IPS DF 6.9 (cell line): ENCODE measurements at regions not wholly inside any gene's neighbourhood (a gene's known extent, or its start where the extent isn't known, plus 50 kb on each side); places are given as distances from the start of the nearest gene placed in this dataset.
A peak's percentile ranks its signal among the peaks of the same experiment; 100 is the strongest.
"Not testable (repeated sequence)": the region's sequence is repeated elsewhere in the genome, so short reads cannot be mapped to it uniquely, and the experiment has no call there.

Experiments used
- DNase-seq: peaks from one replicate; pipeline ENCODE4 v3.0.0-alpha.2; 2013; ENCODE audit warnings: low read depth, low spot score
- H3K27ac ChIP-seq: one replicate; pipeline ENCODE4 v1.5.1; 2013; ENCODE audit warnings: low read length, control low read depth
- H3K27me3 ChIP-seq: 2 replicates; pipeline ENCODE4 v1.6.1; 2013; ENCODE audit warnings: mild to moderate bottlenecking, low read length; ENCODE audit not compliant: control insufficient read depth, insufficient read depth
- H3K36me3 ChIP-seq: 2 replicates; pipeline ENCODE4 v1.6.1; 2013; ENCODE audit warnings: low read length; ENCODE audit not compliant: control insufficient read depth, insufficient read depth
- H3K4me1 ChIP-seq: 2 replicates; pipeline ENCODE4 v1.6.1; 2013; ENCODE audit warnings: low read length; ENCODE audit not compliant: control insufficient read depth, insufficient read depth
- H3K4me3 ChIP-seq: 2 replicates; pipeline ENCODE4 v1.5.1; 2013; ENCODE audit warnings: mild to moderate bottlenecking, low read length
- H3K9me3 ChIP-seq: 2 replicates; pipeline ENCODE4 v1.6.1; 2013; ENCODE audit warnings: low read length, inconsistent platforms; ENCODE audit not compliant: control insufficient read depth, insufficient read depth
- WGBS: extraction: QIAGEN DNeasy Blood & Tissue Kit; methylation state at CpG from one replicate; pipeline ENCODE4 v1.1.7; 2013; ENCODE audit warnings: mixed read lengths, missing lambda C conversion rate; ENCODE audit not compliant: insufficient read length, insufficient coverage; 5-methylcytosine and 5-hydroxymethylcytosine counted together

DNA sequence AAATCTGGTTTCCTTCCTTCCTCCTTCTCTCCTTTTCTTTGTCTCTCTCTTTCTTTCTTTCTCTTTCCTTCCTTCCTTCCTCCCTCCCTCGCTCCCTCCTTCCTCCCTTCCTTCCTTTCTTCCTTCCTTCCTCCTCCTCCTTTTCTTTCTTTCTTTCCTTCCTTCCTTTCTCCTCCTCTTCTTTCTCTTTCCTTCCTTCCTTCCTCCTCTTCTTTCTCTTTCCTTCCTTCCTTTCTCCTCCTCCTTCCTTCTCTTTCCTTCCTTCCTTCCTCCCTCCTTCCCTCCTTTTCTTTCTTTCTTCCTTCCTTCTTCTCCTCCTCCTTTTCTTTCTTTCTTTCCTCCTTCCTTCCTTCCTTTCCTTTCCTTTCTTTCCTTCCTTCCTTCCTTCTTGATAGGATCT lies 61.2 kb downstream of the VIP start:
- no peak for DNase-seq
- WGBS = no CpG with 5 or more reads among the region's 1 CpG
- H3K4me3 ChIP-seq = no peak overlapping the region
- H3K27me3 ChIP-seq = no peaks in the 10 kb centered on the region
- no peaks in the 10 kb centered on the region for H3K9me3 ChIP-seq
- no peaks in the 10 kb centered on the region for H3K4me1 ChIP-seq
- no peak overlapping the region for H3K27ac ChIP-seq
- no peaks in the 10 kb centered on the region for H3K36me3 ChIP-seq

DNA sequence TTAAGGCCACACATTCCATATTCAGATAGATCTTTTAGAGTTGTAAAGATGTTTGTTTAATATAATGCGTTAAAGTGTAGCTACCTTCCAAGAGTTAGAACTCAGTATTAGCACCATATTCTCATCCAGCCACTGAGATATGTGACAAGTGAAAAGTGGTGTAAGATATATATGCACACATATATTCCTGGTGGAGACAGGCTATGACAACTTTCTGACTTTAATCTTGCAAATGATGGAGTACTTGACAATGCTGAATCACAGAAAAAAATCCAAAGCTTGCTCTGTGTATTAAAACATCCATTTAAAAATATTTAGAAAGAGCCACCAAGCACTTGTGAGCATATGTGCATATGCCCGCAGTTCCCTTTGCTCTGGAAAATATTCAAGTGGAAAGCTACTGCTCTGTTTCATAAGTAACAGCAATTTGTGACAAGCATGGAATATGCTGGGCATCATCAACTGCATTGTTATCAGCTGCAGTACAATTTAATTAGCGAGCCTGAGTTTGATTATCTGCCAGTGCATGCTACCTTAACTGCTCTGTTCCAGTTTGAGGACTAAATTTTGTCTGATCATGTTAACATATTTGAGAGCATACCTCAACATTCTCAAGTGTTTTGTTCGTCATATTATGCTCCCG lies 64.8 kb downstream of the VIP start:
- DNase-seq = no peak
- Histone ChIP-seq H3K9me3 (no peaks in the 10 kb centered on the region), H3K4me1 (no peaks in the 10 kb centered on the region), H3K27me3 (no peaks in the 10 kb centered on the region), H3K36me3 (no peaks in the 10 kb centered on the region), H3K4me3 (no peak overlapping the region), H3K27ac (no peak overlapping the region)
- WGBS = no CpG with 5 or more reads among the region's 5 CpGs

GRCh38 chr6:152816055-152816454 lies 65.5 kb downstream of the VIP start:
- Histone ChIP-seq H3K4me1 (no peaks in the 10 kb centered on the region), H3K27ac (no peak overlapping the region), H3K27me3 (no peaks in the 10 kb centered on the region), H3K4me3 (no peak overlapping the region), H3K36me3 (no peaks in the 10 kb centered on the region), H3K9me3 (no peaks in the 10 kb centered on the region)
- no CpG with 5 or more reads among the region's 3 CpGs for WGBS
- DNase-seq = no peak

DNA sequence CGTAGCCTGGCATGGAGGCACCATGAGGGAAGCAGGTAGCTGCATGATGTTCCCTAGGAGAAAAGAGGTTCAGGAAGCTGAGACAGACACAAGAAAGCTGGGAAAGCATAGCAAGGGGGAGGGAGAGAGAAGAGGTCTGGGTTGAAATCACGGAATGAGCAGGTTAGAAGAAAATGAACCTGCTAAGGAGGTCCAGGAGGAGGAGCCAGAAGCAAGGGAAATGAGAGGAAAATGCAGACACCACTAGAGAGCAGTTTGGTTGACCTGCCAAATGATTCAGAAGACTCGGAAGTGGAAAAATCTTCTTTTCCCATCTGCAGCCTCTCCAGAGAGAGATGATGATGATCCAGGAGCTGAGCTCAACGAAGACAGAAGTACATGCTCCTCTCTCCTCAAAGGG lies 70.9 kb downstream of the VIP start:
- no peak for DNase-seq
- no CpG with 5 or more reads among the region's 4 CpGs for WGBS
- Histone ChIP-seq H3K27ac (no peak overlapping the region), H3K4me3 (no peak overlapping the region), H3K9me3 (no peaks in the 10 kb centered on the region), H3K36me3 (no peaks in the 10 kb centered on the region), H3K27me3 (no peaks in the 10 kb centered on the region), H3K4me1 (no peaks in the 10 kb centered on the region)

DNA sequence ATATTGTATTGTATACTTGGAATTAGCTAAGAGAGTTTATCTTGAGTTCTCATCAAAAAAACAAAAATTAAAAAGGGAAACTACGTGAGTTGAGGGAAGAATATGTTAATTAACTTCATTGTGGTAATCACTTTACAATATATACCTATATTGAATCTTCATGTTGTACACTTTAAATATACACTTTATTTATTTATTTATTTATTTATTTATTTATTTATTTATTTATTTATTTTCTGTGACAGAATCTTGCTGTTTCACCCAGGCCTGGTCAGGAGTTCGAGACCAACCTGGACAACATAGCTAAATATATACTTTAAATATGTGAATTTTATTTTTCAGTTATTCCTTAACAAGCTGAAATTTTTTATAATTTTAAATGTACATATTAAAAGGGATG lies 74.1 kb downstream of the VIP start:
- Histone ChIP-seq H3K4me1 (no peaks in the 10 kb centered on the region), H3K4me3 (no peak overlapping the region), H3K27me3 (no peaks in the 10 kb centered on the region), H3K9me3 (no peaks in the 10 kb centered on the region), H3K36me3 (no peaks in the 10 kb centered on the region), H3K27ac (no peak overlapping the region)
- WGBS = no CpG with 5 or more reads among the region's 2 CpGs
- no peak for DNase-seq

- H3K27me3 ChIP-seq = no peaks in the 10 kb centered on the region
- H3K4me1 ChIP-seq = no peaks in the 10 kb centered on the region
- no CpG with 5 or more reads among the region's 1 CpG for WGBS
- H3K27ac ChIP-seq = no peak overlapping the region
- H3K36me3 ChIP-seq = no peaks in the 10 kb centered on the region
- no peaks in the 10 kb centered on the region for H3K9me3 ChIP-seq
- no peak for DNase-seq
- no peak overlapping the region for H3K4me3 ChIP-seq
Observed at GRCh38 chr6:152828431-152828830, 77.8 kb downstream of the VIP start.

- not testable (repeated sequence) for H3K9me3 ChIP-seq, H3K27ac ChIP-seq, DNase-seq, H3K27me3 ChIP-seq, H3K36me3 ChIP-seq, H3K4me1 ChIP-seq, H3K4me3 ChIP-seq
- WGBS = no CpG with 5 or more reads among the region's 31 CpGs
Observed at GRCh38 chr6:152834366-152834765, 83.8 kb downstream of the VIP start.

DNA sequence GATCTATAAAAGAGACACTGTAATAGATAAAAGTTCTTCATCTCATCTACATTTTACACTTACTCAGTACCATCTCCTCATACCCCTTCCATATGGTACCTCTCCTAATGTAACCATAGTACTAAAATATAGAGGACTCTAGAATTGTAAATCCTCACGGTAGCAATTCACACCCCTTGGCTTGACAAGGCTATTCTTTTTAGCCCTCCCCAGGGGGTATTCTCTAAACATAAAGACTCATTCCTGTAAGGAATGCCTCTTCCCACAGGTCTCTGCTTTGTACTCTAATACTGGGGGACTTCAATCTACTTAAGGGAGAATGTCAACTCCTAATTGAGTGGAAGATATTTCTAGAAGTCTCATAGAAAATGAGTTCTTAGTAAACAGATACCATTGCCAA lies 85.9 kb downstream of the VIP start:
- Histone ChIP-seq H3K27me3 (no peaks in the 10 kb centered on the region), H3K27ac (no peak overlapping the region), H3K9me3 (no peaks in the 10 kb centered on the region), H3K4me3 (no peak overlapping the region), H3K4me1 (no peaks in the 10 kb centered on the region), H3K36me3 (no peaks in the 10 kb centered on the region)
- WGBS = no CpG with 5 or more reads among the region's 1 CpG
- DNase-seq = no peak

- H3K27ac ChIP-seq = no peak overlapping the region
- H3K4me3 ChIP-seq = no peak overlapping the region
- no peaks in the 10 kb centered on the region for H3K36me3 ChIP-seq
- no peaks in the 10 kb centered on the region for H3K27me3 ChIP-seq
- H3K9me3 ChIP-seq = no peaks in the 10 kb centered on the region
- no peaks in the 10 kb centered on the region for H3K4me1 ChIP-seq
- DNase-seq = no peak
Observed at GRCh38 chr6:152845421-152845820, 94.8 kb downstream of the VIP start.

DNA sequence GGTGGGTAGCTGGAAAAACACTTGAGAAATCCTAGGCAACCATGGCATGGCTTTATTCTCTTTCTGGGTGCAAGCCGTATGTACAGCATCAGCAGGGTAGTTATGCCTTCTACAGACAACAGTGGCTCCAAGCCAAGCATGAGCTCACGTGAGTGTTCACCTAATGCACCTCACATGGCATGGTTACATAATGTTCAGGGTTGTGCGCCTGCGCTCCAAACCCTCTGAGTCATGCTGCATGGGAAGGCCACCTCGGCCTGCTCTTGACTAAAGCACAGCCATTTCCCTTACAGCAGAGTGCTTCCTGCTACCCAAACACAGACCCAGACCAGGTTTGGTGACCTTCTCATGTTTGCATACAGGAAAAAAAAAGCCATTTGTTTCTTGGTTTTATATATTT lies 96.2 kb downstream of the VIP start:
- Histone ChIP-seq H3K27ac (no peak overlapping the region), H3K4me1 (no peaks in the 10 kb centered on the region), H3K36me3 (no peaks in the 10 kb centered on the region), H3K9me3 (no peaks in the 10 kb centered on the region), H3K4me3 (no peak overlapping the region), H3K27me3 (no peaks in the 10 kb centered on the region)
- WGBS = no CpG with 5 or more reads among the region's 5 CpGs
- DNase-seq = peak; percentile 2

- no peak overlapping the region for H3K4me3 ChIP-seq
- DNase-seq = no peak
- WGBS = no CpG with 5 or more reads among the region's 3 CpGs
Observed at GRCh38 chr6:152848919-152849318, 98.3 kb downstream of the VIP start.

More at GRCh38 chr6:152848919-152849318, 98.3 kb downstream of the VIP start:
- no peaks in the 10 kb centered on the region for H3K36me3 ChIP-seq
- no peaks in the 10 kb centered on the region for H3K4me1 ChIP-seq
- no peaks in the 10 kb centered on the region for H3K27me3 ChIP-seq
- H3K27ac ChIP-seq = no peak overlapping the region
- H3K9me3 ChIP-seq = no peaks in the 10 kb centered on the region
